IPS DF 4.7 (cell line): ENCODE measurements at regions not wholly inside any gene's neighbourhood (a gene's known extent, or its start where the extent isn't known, plus 50 kb on each side); places are given as distances from the start of the nearest gene placed in this dataset.
"Not testable (repeated sequence)": the region's sequence is repeated elsewhere in the genome, so short reads cannot be mapped to it uniquely, and the experiment has no call there.

ENCODE experiments used
- DNase-seq: peaks from one replicate; pipeline ENCODE4 v3.0.0-alpha.2; 2013; ENCODE audit warnings: low spot score; ENCODE audit errors: extremely low read depth

GRCh38 chr11:116379185-116379828 lies 393.5 kb downstream of the BUD13 start:
- no peak for DNase-seq

DNA sequence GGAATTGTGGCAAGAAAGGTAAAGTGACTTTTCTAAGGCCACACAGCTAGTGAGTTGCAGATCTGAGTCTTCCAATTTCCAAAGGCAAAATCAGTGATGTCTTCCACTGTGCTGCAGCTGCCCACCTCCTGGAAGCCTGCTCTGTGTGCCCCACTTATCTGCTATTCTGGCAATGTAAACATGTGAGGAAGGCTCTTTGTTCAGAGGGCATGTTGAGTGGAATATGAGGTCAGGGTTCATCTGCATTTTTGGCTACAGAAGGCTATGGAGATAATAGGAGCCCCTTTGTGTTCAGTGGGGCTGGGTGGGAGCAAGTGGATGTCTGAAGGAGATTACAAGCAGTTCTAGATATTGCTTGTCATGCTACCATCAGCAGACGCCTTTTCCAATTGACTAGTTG lies 396.2 kb downstream of the BUD13 start:
- no peak for DNase-seq

DNA sequence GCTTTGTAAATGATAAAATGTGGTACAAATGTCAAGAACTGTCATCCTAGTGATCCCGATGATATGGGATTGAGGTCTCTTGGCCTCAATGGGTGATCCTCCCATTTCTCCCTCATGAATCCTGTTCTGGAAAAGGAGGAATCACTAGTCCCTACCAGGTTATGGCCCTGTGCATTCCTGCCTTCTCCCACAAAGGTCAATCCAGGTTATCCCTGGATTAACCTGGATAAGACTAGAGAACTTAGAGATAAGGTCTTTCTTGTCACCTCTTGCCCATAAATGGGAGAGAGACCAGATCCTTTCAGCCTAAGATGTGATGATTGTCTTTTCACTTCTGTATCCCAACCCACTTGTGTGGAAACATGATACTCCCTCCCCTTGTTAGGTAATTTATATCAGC lies 396.7 kb downstream of the BUD13 start:
- DNase-seq = no peak

GRCh38 chr11:116375221-116375620 lies 397.6 kb downstream of the BUD13 start:
- DNase-seq = no peak

DNA sequence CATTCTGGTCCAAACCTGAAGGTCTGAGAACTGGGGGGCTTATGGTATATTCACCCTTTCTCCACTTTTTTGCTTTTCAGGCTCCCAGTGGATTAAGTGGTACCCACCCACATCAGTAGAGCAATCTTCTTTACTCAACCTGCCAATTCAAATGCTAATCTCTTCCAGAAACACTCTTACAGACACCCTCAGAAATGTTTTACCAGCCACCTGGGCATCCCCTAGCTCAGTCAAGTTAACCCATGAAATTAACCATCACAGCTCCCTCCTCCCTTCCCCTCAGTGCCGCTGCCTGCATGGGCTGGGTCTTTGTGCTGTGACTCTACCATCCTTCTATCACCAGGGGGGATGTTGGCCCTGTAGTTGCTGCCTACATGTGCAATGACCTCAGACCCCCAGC lies 398.7 kb downstream of the BUD13 start:
- no peak for DNase-seq

GRCh38 chr11:116373104-116373944 lies 399.5 kb downstream of the BUD13 start:
- no peak for DNase-seq

DNA sequence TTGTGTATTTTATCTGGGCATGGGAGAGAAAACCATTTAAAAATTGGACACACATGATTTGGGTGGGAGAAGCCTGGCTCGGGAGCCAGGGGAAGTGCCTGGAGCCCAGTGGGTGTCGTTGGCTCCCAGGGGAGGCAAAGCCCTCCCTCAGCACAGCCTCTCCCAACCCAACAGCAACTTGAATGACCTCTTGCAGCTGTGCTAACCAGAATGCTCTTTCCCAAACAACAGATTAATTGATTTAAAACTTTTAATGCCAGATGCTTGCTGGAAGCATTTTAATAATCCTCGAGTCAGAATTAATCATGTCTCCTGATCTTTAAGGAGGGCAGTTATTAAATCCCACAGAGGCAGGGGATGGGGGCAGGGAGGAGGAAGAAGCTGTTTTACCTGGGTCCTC lies 401.6 kb downstream of the BUD13 start:
- DNase-seq = no peak

DNA sequence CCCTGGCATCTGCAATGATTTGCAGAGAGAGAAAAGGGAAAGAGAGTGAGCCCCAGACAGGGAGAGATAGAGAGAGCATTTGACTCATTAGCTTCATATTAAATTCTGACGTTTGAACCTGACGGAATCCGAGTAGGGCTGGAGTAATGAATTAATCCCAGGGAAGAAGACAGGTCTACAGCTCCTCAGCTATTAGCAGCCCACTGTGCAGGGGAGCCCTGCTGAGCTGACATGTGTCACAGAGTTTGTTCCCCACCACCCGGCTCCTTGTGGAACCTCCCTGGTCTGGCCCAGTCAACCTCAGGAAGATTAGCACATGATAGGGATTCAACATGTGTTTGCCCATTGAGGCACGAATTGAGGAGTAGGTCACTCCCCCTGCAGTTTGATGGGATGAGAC lies 404.0 kb downstream of the BUD13 start:
- no peak for DNase-seq

- peak; percentile 25 for DNase-seq
Observed at GRCh38 chr11:116366980-116367645, 405.7 kb downstream of the BUD13 start.

GRCh38 chr11:116366451-116366850 lies 406.3 kb downstream of the BUD13 start:
- DNase-seq = no peak

GRCh38 chr11:116364925-116365324 lies 407.9 kb downstream of the BUD13 start:
- not testable (repeated sequence) for DNase-seq

DNA sequence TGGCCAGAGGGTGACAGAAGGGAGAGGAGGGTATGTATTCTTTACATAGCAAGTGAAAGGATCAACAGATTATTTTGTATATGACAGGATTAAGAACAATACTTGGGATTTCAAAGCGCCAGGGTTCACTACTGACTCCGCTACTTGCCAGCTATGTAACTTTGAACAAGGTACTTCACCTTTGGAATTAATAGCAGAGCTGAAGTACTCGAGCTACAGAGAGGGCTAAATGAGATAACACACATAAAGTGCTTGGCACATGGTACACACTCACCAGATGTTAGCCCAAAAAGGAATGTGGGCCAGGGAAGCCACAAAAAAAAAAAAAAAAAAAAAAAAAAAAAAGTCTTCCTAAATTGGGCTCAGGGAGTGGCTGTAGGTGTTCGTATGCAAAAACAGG lies 408.4 kb downstream of the BUD13 start:
- no peak for DNase-seq

GRCh38 chr11:116360221-116360941 lies 412.4 kb downstream of the BUD13 start:
- no peak for DNase-seq

- DNase-seq = peak; percentile 53
Observed at GRCh38 chr11:116357784-116358544, 414.8 kb downstream of the BUD13 start.

- DNase-seq = no peak
Observed at GRCh38 chr11:116356451-116356850, 416.3 kb downstream of the BUD13 start.

DNA sequence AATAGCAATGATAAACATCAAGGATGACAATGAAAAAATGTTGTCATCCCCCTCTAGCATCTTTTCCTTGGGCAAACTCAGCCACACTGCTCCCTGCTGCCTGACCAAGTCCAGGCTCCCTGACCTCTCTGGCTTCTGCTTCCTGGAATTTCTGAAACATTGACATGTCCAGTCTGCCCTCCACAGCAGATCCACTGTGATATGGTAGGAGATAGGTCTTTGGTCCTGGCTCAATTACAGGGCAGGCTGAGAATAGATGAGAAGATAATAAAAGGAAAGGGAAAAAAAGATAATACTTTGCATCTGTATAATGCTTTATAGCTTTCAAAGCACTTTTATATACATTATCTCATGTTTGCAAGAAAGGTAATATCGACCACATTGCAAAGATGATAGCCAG lies 417.7 kb downstream of the BUD13 start:
- no peak for DNase-seq

GRCh38 chr11:116353589-116353988 lies 419.2 kb downstream of the BUD13 start:
- no peak for DNase-seq

- DNase-seq = no peak
Observed at GRCh38 chr11:116352881-116353280, 419.9 kb downstream of the BUD13 start.

GRCh38 chr11:116348226-116348625 lies 424.6 kb downstream of the BUD13 start:
- no peak for DNase-seq

DNA sequence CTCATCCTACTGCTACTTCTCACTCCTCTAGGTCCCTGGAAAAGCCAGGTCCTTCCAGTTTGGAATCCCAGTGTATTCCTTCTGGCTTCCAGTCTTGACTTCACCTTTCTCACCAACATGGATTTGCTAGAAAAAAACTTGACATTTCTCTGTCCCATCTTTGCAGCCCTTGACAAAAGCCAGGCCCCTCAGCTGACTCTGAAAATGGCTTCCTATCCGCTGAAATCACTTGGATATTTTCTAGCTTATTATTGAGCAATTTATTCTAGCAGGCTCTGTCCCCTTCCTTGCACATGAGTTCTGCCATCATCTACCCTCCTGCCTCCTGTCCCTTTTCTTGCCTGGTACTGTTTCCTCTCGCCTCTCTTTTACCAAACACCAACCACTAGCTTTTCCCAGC lies 427.2 kb downstream of the BUD13 start:
- no peak for DNase-seq

DNA sequence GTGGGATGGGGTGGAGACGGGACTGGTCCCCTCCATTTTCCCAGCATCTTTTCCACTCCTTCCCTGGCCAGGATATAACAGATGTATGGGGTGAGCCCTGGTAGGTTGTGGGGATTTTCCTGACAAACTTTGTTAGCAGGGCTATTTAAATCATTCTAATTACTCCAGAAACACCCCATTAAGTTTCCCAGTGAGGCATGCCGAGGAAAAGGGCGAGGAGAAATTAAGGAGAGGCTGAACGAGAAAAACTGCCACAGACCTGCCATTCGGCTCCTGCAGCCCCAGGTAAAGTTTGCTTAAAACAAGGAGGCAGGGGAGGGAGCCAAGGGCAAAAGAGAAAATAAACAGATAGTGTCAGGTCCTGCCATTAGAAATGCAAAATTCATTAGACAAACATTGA lies 428.2 kb downstream of the BUD13 start:
- DNase-seq = no peak
